Neural cell (in vitro differentiated cells): ENCODE measurements at regions not wholly inside any gene's neighbourhood (a gene's known extent, or its start where the extent isn't known, plus 50 kb on each side); places are given as distances from the start of the nearest gene placed in this dataset.

Experiments used
- H2AFZ ChIP-seq: fragments of 200-600, 300-800 bp; sonication (generic), shearing (Covaris generic); 2 replicates; pipeline ENCODE4 v1.6.0; 2014; ENCODE audit warnings: low read depth, mild to moderate bottlenecking, antibody characterized with exemption, low read length, moderate library complexity
- H3F3A ChIP-seq: fragments of 200-600 bp; shearing (Covaris generic); 2 replicates; pipeline ENCODE4 v1.6.1; 2016; ENCODE audit warnings: mild to moderate bottlenecking, moderate library complexity, mixed read lengths, antibody characterized with exemption, low read length; ENCODE audit not compliant: insufficient read depth, poor library complexity, severe bottlenecking
- H3K27ac ChIP-seq: fragments of 200-600, 300-800 bp; sonication (generic), shearing (Covaris generic); 2 replicates; pipeline ENCODE4 v1.5.1; 2014; ENCODE audit warnings: mild to moderate bottlenecking, low read length, moderate library complexity
- H3K27me3 ChIP-seq: fragments of 300-800, 200-600 bp; sonication (generic), shearing (Covaris generic); 2 replicates; pipeline ENCODE4 v1.6.0; 2014; ENCODE audit warnings: mild to moderate bottlenecking, low read depth, low read length, moderate library complexity; ENCODE audit not compliant: insufficient read depth
- H3K36me3 ChIP-seq: fragments of 300-800, 200-600 bp; sonication (generic), shearing (Covaris generic); 2 replicates; pipeline ENCODE4 v1.5.1; 2014; ENCODE audit warnings: mild to moderate bottlenecking, antibody characterized with exemption, low read length, moderate library complexity; ENCODE audit not compliant: insufficient read depth
- H3K4me2 ChIP-seq: fragments of 300-800, 200-600 bp; sonication (generic), shearing (Covaris generic); 2 replicates; pipeline ENCODE4 v1.6.0; 2014; ENCODE audit warnings: mild to moderate bottlenecking, low read length
- H3K4me3 ChIP-seq: fragments of 300-800, 200-600 bp; sonication (generic), shearing (Covaris generic); 2 replicates; pipeline ENCODE4 v1.5.1; 2014; ENCODE audit warnings: mild to moderate bottlenecking, low read length, moderate library complexity
- H3K79me2 ChIP-seq: fragments of 200-600 bp; shearing (Covaris generic); replicated peaks from 2 replicates; pipeline ENCODE4 v1.6.0; 2014; ENCODE audit warnings: mild to moderate bottlenecking, low read length, moderate library complexity; ENCODE audit not compliant: insufficient read depth
- H3K9ac ChIP-seq: fragments of 300-800, 200-600 bp; sonication (generic), shearing (Covaris generic); 2 replicates; pipeline ENCODE4 v1.6.1; 2016; ENCODE audit warnings: mild to moderate bottlenecking, low read length, mixed read lengths
- H3K9me2 ChIP-seq: fragments of 200-600 bp; shearing (Covaris generic); 2 replicates; pipeline ENCODE4 v1.6.1; 2016; ENCODE audit warnings: mild to moderate bottlenecking, low read length, mixed read lengths; ENCODE audit not compliant: insufficient read depth
- H3K9me3 ChIP-seq: fragments of 200-600, 300-800 bp; sonication (generic), shearing (Covaris generic); 2 replicates; pipeline ENCODE4 v1.6.1; 2016; ENCODE audit warnings: mild to moderate bottlenecking, mixed run types, low read length, moderate library complexity, mixed read lengths
- H4K20me1 ChIP-seq: fragments of 200-600 bp; shearing (Covaris generic); 2 replicates; pipeline ENCODE4 v1.6.1; 2016; ENCODE audit warnings: mild to moderate bottlenecking, mixed run types; ENCODE audit not compliant: insufficient read depth
- CTCF ChIP-seq: fragments of 450-650 bp; IDR thresholded peaks from 2 replicates; pipeline ENCODE4 v1.5.1; 2014; ENCODE audit warnings: antibody characterized with exemption, mild to moderate bottlenecking, moderate library complexity; ENCODE audit not compliant: poor library complexity, severe bottlenecking
- EP300 ChIP-seq: fragments of 450-650 bp; conservative IDR thresholded peaks from 2 replicates; pipeline ENCODE4 v1.6.1; 2014; ENCODE audit warnings: antibody characterized with exemption, mild to moderate bottlenecking, moderate library complexity; ENCODE audit not compliant: poor library complexity, severe bottlenecking
- EZH2 ChIP-seq: fragments of 200-600, 300-800 bp; shearing (Covaris generic), sonication (generic); IDR thresholded peaks from 2 replicates; pipeline ENCODE4 v1.6.1; 2014; ENCODE audit warnings: antibody characterized with exemption, low read length, borderline replicate concordance, mild to moderate bottlenecking; ENCODE audit not compliant: insufficient read depth, poor library complexity, severe bottlenecking
- MXI1 ChIP-seq: fragments of 450-650 bp; conservative IDR thresholded peaks from 2 replicates; pipeline ENCODE4 v1.6.1; 2014; ENCODE audit warnings: antibody characterized with exemption, mild to moderate bottlenecking; ENCODE audit not compliant: poor library complexity, severe bottlenecking
- POLR2AphosphoS5 ChIP-seq: IDR thresholded peaks from 2 replicates; pipeline ENCODE4 v1.6.1; 2012
- RAD21 ChIP-seq: fragments of 450-650 bp; conservative IDR thresholded peaks from 2 replicates; pipeline ENCODE4 v1.6.1; 2014; ENCODE audit warnings: antibody characterized with exemption, mild to moderate bottlenecking, moderate library complexity
- REST ChIP-seq: IDR thresholded peaks from 2 replicates; pipeline ENCODE4 v1.6.1; 2012; ENCODE audit warnings: borderline replicate concordance
- SMC3 ChIP-seq: fragments of 450-650 bp; conservative IDR thresholded peaks from 2 replicates; pipeline ENCODE4 v1.6.1; 2014; ENCODE audit warnings: antibody characterized with exemption, mild to moderate bottlenecking, moderate library complexity; ENCODE audit not compliant: poor library complexity
- TAF1 ChIP-seq: IDR thresholded peaks from 2 replicates; pipeline ENCODE4 v1.6.1; 2012; ENCODE audit warnings: low read depth

GRCh38 chr4:147054228-147054872 is 108.7 kb upstream of the TTC29 start:
- TF ChIP-seq TAF1: no peak
- TF ChIP-seq EZH2: no peak
- TF ChIP-seq RAD21: no peak
- no peak for TF ChIP-seq REST
- no peak for TF ChIP-seq POLR2AphosphoS5
- TF ChIP-seq EP300: no peak
- TF ChIP-seq SMC3: no peak
- TF ChIP-seq MXI1: no peak
- TF ChIP-seq CTCF: no peak
- H3K4me2 ChIP-seq: no peak overlapping the region
- H3K9ac ChIP-seq: no peak overlapping the region
- H3K9me3 ChIP-seq: no peaks in the 10 kb centered on the region
- no peak overlapping the region for H2AFZ ChIP-seq
- no peaks in the 10 kb centered on the region for H3K9me2 ChIP-seq
- no peaks in the 10 kb centered on the region for H4K20me1 ChIP-seq
- H3K27ac ChIP-seq: no peak overlapping the region
- H3K4me3 ChIP-seq: no peak overlapping the region
- no peaks in the 10 kb centered on the region for H3F3A ChIP-seq
- no peaks in the 10 kb centered on the region for H3K27me3 ChIP-seq
- H3K79me2 ChIP-seq: no peaks in the 10 kb centered on the region
- H3K36me3 ChIP-seq: no peaks in the 10 kb centered on the region

DNA sequence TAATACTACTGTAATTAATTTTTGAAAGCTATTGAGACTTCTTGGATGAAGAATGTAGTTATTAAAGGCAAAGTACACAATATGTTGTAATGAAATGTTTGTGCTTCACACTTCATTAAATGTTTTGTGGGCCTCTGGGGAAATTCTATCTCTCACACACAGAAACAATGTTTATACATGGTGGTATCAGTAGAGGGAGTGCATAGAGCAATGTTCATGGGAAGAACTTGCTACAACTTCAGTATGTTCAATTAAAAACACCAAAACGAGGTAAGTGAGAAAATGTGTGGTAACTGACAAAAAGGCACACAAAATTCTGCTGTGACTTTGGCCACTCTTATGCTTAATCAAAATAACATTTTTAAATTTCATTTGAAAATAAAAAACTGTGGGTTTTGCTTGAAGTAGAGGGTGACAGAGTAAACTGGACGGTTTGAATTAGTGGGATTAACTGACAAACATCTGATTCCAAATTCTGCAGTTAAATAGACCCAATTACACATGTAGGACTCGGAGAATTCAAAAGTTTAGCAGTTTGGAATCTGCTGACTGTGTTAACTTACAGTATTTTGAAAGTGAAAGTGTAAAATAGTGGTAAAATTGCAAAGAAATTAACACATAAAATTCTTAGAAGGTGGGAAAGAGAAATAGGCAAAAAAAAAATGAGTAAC is 111.4 kb upstream of the TTC29 start:
- Histone ChIP-seq H3K27me3 (no peaks in the 10 kb centered on the region), H3K79me2 (no peaks in the 10 kb centered on the region), H2AFZ (no peak overlapping the region), H3K9ac (no peak overlapping the region), H3K27ac (no peak overlapping the region), H3K9me2 (no peaks in the 10 kb centered on the region), H4K20me1 (no peaks in the 10 kb centered on the region), H3K9me3 (no peaks in the 10 kb centered on the region), H3F3A (no peaks in the 10 kb centered on the region), H3K4me3 (no peak overlapping the region), H3K36me3 (no peaks in the 10 kb centered on the region), H3K4me2 (no peak overlapping the region)
- TF ChIP-seq CTCF (no peak), EZH2 (no peak), SMC3 (no peak), EP300 (no peak), POLR2AphosphoS5 (no peak), RAD21 (no peak), MXI1 (no peak), TAF1 (no peak)
